Ascending aorta (tissue), 2 donors: ENCODE measurements at regions not wholly inside any gene's neighbourhood (a gene's known extent, or its start where the extent isn't known, plus 50 kb on each side); places are given as distances from the start of the nearest gene placed in this dataset.

Experiments used
- DNase-seq, 2 donors: peaks; one replicate each; pipeline ENCODE4 v3.0.0-alpha.2; 2019; ENCODE audit warnings: low spot score in 2 of 2
- H3K27ac ChIP-seq, 2 donors: fragments of 200-600 bp; sonication (generic); one replicate each; pipeline ENCODE4 v1.5.1; 2016 to 2017; ENCODE audit warnings: mild to moderate bottlenecking in 1 of 2
- H3K27me3 ChIP-seq: fragments of 200-600 bp; sonication (generic); one replicate; pipeline ENCODE4 v1.5.1; 2017
- H3K36me3 ChIP-seq, 2 donors: fragments of 200-600 bp; sonication (generic); one replicate each; pipeline ENCODE4 v1.5.1; 2016
- H3K4me1 ChIP-seq, 2 donors: fragments of 200-600 bp; sonication (generic); one replicate each; pipeline ENCODE4 v1.5.1; 2016 to 2017; ENCODE audit warnings: mild to moderate bottlenecking in 1 of 2
- H3K4me3 ChIP-seq, 2 donors: fragments of 200-600 bp; sonication (generic); one replicate each; pipeline ENCODE4 v1.5.1; 2016 to 2017; ENCODE audit warnings: mild to moderate bottlenecking in 1 of 2
- H3K9me3 ChIP-seq, 2 donors: fragments of 200-600 bp; sonication (generic); one replicate each; pipeline ENCODE4 v1.5.1; 2016
- intact Hi-C: fragments of 100-400 bp; cut with DNase I; formaldehyde crosslinking; loops from one replicate; pipeline ENCODE4 v1.15.1; 2023
- TF ChIP-seq, protein P1 (sequence below), 3 experiments: fragments of 200-600 bp in 2 of 3; fragments of 450-650 bp in 1 of 3; sonication (generic) in 2 of 3; IDR thresholded peaks; one replicate each; pipeline ENCODE4 v1.5.1; 2016 to 2019; ENCODE audit warnings: antibody characterized with exemption in 3 of 3, mild to moderate bottlenecking in 1 of 3, moderate library complexity in 1 of 3

DNA sequence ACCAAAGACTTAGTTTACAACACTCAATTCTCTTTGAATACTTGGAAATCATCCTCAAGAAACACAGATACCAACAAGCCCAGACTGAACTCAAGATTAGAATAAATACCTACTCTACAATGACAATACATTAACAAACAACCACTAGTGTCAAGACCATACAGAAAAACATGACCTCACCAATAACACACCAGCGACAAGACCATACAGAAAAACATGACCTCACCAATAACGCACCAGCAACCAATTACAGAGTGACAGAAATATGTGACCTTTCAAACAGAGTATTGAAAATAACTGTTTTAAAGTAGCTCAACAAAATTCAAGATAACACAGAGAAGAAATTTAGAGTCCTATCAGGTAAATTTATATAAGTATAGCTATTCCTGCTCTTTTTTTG, 876.0 kb downstream of the EPHA3 start:
- no peak for DNase-seq
- Histone ChIP-seq H3K27me3 (no peaks in the 10 kb centered on the region), H3K27ac (no peak overlapping the region), H3K9me3 (no peaks in the 10 kb centered on the region), H3K36me3 (no peaks in the 10 kb centered on the region), H3K4me1 (no peaks in the 10 kb centered on the region), H3K4me3 (no peak overlapping the region)
- TF ChIP-seq, protein P1, sequence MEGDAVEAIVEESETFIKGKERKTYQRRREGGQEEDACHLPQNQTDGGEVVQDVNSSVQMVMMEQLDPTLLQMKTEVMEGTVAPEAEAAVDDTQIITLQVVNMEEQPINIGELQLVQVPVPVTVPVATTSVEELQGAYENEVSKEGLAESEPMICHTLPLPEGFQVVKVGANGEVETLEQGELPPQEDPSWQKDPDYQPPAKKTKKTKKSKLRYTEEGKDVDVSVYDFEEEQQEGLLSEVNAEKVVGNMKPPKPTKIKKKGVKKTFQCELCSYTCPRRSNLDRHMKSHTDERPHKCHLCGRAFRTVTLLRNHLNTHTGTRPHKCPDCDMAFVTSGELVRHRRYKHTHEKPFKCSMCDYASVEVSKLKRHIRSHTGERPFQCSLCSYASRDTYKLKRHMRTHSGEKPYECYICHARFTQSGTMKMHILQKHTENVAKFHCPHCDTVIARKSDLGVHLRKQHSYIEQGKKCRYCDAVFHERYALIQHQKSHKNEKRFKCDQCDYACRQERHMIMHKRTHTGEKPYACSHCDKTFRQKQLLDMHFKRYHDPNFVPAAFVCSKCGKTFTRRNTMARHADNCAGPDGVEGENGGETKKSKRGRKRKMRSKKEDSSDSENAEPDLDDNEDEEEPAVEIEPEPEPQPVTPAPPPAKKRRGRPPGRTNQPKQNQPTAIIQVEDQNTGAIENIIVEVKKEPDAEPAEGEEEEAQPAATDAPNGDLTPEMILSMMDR (IDR thresholded peaks at IDR 0.05): no peak
- intact Hi-C loops: no loop called here

DNA sequence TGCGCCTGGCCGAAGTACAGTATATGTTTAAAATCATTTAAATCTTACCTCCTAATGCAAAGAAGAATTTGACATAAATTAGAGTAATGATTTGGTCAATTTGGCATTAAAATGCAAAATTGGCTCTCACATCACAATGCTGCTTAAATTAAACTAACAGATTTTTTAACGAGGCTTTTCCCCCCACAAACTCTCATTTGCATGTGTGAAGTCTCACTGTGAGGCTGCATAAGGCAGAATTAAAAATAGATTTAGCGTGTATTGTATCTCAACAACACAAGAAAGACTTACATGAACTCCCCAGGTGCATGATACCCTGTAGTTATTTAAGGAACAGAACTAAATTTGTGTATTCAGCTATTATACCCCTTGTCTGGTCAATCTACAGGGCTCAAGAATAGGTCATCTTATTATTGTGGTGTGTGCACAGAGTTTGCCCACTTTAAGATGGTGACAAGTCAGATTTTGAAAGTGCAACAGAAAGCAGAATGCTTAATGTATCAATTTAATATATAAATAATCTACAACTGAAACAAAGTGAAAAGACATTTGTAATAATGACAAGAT, 897.9 kb downstream of the EPHA3 start:
- TF ChIP-seq, protein P1 (IDR thresholded peaks at IDR 0.05): no peak
- no peak overlapping the region for H3K4me3 ChIP-seq
- intact Hi-C loops: no loop called here

DNA sequence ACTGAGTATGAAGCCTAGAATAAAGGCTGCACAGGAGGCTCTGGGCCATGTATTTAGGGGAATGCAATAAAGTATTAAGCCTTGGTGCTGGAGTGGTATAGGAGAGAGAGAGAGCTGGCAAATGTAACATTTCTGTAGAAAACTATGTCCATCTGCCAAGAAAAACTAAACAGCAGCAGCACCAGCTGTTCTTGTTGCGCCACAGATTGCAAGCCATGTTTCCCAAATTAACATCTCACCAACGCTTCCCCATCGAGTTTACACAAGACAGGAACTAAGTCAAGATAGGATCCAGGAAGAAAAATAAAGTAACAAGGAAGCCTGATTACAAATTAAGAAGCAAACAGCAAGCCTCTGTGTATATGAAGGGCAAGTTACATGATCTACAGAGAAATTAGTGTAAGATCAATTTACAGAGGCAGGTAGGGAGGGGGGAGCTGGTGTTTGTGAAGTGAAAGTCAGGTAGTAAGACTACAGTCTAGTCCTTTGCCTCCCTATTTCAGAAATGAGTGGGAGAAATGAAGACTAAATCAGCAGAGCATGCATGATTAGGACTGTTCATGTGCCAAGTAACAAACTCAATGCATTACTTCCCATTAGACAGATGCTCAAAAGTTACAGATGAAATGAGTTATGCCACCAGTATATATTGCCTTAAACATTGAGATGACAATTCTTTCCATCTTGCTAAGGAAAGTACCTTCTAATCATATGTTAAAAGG, 900.5 kb downstream of the EPHA3 start:
- Histone ChIP-seq H3K36me3 (no peaks in the 10 kb centered on the region), H3K27ac (no peak overlapping the region), H3K4me1 (no peaks in the 10 kb centered on the region), H3K9me3 (no peaks in the 10 kb centered on the region), H3K27me3 (no peaks in the 10 kb centered on the region), H3K4me3 (no peak overlapping the region)
- no peak for DNase-seq
- TF ChIP-seq, protein P1 (IDR thresholded peaks at IDR 0.05): no peak
- intact Hi-C loops: no loop called here

More for the DNA sequence above, 897.9 kb downstream of the EPHA3 start:
- Histone ChIP-seq H3K4me1 (no peaks in the 10 kb centered on the region), H3K36me3 (no peaks in the 10 kb centered on the region), H3K9me3 (no peaks in the 10 kb centered on the region), H3K27me3 (no peaks in the 10 kb centered on the region), H3K27ac (no peak overlapping the region)
- no peak for DNase-seq

DNA sequence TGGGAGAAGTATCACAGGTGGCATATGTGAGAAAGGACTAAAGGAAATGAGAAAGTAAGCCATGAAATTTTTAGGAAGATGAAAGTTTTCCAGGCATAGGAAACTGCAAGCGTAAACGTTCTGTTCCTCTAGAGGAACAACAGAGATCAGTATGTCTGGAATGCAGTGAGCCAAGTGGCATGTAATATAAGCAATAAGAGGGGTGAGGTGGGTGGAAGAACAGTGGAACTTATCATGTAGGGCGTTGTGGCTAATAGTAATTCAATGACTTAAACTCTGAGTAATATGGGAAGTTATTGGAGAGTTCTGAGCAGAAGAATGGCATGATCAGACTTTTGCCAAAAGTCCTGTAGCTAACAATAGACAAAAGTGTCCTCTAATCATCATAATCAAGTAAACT, 902.9 kb downstream of the EPHA3 start:
- no peaks in the 10 kb centered on the region for H3K27me3 ChIP-seq
- H3K9me3 ChIP-seq: no peaks in the 10 kb centered on the region
- TF ChIP-seq, protein P1 (IDR thresholded peaks at IDR 0.05): no peak
- intact Hi-C loops: no loop called here
- H3K27ac ChIP-seq: peak overlapping the region in 1 of 2 donors; percentile 37
- H3K4me1 ChIP-seq: no peaks in the 10 kb centered on the region
- H3K36me3 ChIP-seq: no peaks in the 10 kb centered on the region
- no peak for DNase-seq
- H3K4me3 ChIP-seq: no peak overlapping the region

DNA sequence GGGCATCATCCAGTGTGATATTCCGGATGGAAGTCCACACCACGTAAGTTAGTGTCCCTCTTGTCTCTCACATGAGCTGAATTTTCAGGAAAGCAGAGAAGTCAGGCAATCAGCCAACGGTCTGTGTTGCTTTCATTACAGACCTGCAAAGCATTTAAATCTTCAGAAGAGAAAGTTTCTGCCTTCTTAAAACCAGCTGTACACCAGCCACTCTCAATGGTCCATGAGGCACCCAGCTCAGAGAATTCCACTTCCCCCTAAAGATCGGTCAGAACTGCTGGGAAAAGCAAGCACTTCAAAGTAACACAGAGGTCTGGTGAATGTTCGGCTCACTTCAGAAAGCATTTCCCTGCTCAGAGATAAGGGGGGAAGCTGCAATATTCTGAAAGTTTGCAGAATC, 903.7 kb downstream of the EPHA3 start:
- no peaks in the 10 kb centered on the region for H3K4me1 ChIP-seq
- H3K27ac ChIP-seq: peak overlapping the region; percentile 7 to 37
- intact Hi-C loops: no loop called here
- TF ChIP-seq, protein P1 (IDR thresholded peaks at IDR 0.05): no peak
- no peak for DNase-seq
- H3K36me3 ChIP-seq: no peaks in the 10 kb centered on the region
- H3K4me3 ChIP-seq: no peak overlapping the region
- H3K9me3 ChIP-seq: no peaks in the 10 kb centered on the region
- H3K27me3 ChIP-seq: no peaks in the 10 kb centered on the region
